BE2C (cell line): ENCODE measurements at regions not wholly inside any gene's neighbourhood (a gene's known extent, or its start where the extent isn't known, plus 50 kb on each side); places are given as distances from the start of the nearest gene placed in this dataset.

ENCODE experiments used
- DNase-seq: peaks from one replicate; pipeline ENCODE4 v3.0.0-alpha.2; 2020
- H3K27me3 ChIP-seq: fragments of 250-450 bp; sonication (Bioruptor Pico); 2 replicates; pipeline ENCODE4 v1.5.1; 2020; ENCODE audit warnings: mild to moderate bottlenecking
- H3K36me3 ChIP-seq: fragments of 250-450 bp; sonication (Bioruptor Pico); 2 replicates; pipeline ENCODE4 v1.5.1; 2020; ENCODE audit warnings: mild to moderate bottlenecking
- H3K4me1 ChIP-seq: fragments of 250-450 bp; sonication (Bioruptor Pico); 2 replicates; pipeline ENCODE4 v1.5.1; 2020
- H3K4me3 ChIP-seq: 2 replicates; pipeline ENCODE4 v1.5.1; 2011; ENCODE audit warnings: low read depth, low read length
- H3K9me3 ChIP-seq: fragments of 250-450 bp; sonication (Bioruptor Pico); 2 replicates; pipeline ENCODE4 v1.5.1; 2020
- CTCF ChIP-seq: IDR thresholded peaks from 2 replicates; pipeline ENCODE4 v1.5.1; 2012; ENCODE audit warnings: mild to moderate bottlenecking, low read depth, low read length

- no peaks in the 10 kb centered on the region for H3K9me3 ChIP-seq
- DNase-seq: no peak
- TF ChIP-seq CTCF: no peak
- H3K4me3 ChIP-seq: no peak overlapping the region
- no peaks in the 10 kb centered on the region for H3K27me3 ChIP-seq
- no peaks in the 10 kb centered on the region for H3K36me3 ChIP-seq
- peaks cover 45% of the 10 kb centered on the region for H3K4me1 ChIP-seq
Measured at GRCh38 chr14:22489957-22490950, 98.8 kb downstream of the DAD1 start.

GRCh38 chr14:22489244-22489545 is 99.8 kb downstream of the DAD1 start:
- H3K4me1 ChIP-seq: peaks cover 56% of the 10 kb centered on the region

GRCh38 chr14:22488522-22489243 is 100.3 kb downstream of the DAD1 start:
- DNase-seq: no peak
- no peaks in the 10 kb centered on the region for H3K36me3 ChIP-seq
- peaks cover 59% of the 10 kb centered on the region for H3K4me1 ChIP-seq
- no peak for TF ChIP-seq CTCF
- H3K4me3 ChIP-seq: no peak overlapping the region
- no peaks in the 10 kb centered on the region for H3K27me3 ChIP-seq
- H3K9me3 ChIP-seq: no peaks in the 10 kb centered on the region

More at GRCh38 chr14:22489244-22489545, 99.8 kb downstream of the DAD1 start:
- H3K9me3 ChIP-seq: no peaks in the 10 kb centered on the region
- H3K36me3 ChIP-seq: no peaks in the 10 kb centered on the region
- no peak overlapping the region for H3K4me3 ChIP-seq
- no peaks in the 10 kb centered on the region for H3K27me3 ChIP-seq
- peak; percentile 23 for DNase-seq
- no peak for TF ChIP-seq CTCF

- Histone ChIP-seq H3K36me3 (no peaks in the 10 kb centered on the region), H3K4me1 (peaks cover 59% of the 10 kb centered on the region), H3K9me3 (no peaks in the 10 kb centered on the region), H3K27me3 (no peaks in the 10 kb centered on the region), H3K4me3 (no peak overlapping the region)
- TF ChIP-seq CTCF: no peak
- DNase-seq: peak; percentile 69
Measured at GRCh38 chr14:22487941-22488340, 101.1 kb downstream of the DAD1 start.

- Histone ChIP-seq H3K4me1 (peaks cover 59% of the 10 kb centered on the region), H3K4me3 (no peak overlapping the region)
Measured at GRCh38 chr14:22487401-22487800, 101.6 kb downstream of the DAD1 start.

More at GRCh38 chr14:22487401-22487800, 101.6 kb downstream of the DAD1 start:
- no peak for TF ChIP-seq CTCF
- Histone ChIP-seq H3K36me3 (no peaks in the 10 kb centered on the region), H3K27me3 (no peaks in the 10 kb centered on the region), H3K9me3 (no peaks in the 10 kb centered on the region)
- DNase-seq: peak; percentile 32
